NCI-H1092 treated with DMSO at 0.1 percent for 48 hours (cell line): ENCODE measurements at regions not wholly inside any gene's neighbourhood (a gene's known extent, or its start where the extent isn't known, plus 50 kb on each side); places are given as distances from the start of the nearest gene placed in this dataset.
A peak's percentile ranks its signal among the peaks of the same experiment; 100 is the strongest.
"Not testable (repeated sequence)": the region's sequence is repeated elsewhere in the genome, so short reads cannot be mapped to it uniquely, and the experiment has no call there.

Experiments
- DNase-seq: peaks from one replicate; lab custom pipeline; 2025; lab: John Stamatoyannopoulos, UW

DNA sequence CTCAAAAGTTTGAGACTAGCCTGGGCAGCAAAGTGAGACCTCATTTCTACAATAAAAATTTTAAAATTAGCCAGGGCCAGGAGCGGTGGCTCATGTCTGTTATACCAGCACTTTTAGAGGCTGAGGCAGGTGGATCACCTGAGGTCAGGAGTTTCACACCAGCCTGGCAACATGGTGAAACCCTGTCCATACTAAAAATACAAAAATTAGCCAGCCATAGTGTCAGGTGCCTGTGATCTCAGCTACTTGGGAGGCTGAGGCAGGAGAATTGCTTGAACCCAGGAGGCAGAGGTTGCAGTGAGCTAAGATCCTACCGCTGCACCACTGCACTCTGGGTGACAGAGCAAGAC lies 85.1 kb upstream of the MAP4 start:
- not testable (repeated sequence) for DNase-seq

DNA sequence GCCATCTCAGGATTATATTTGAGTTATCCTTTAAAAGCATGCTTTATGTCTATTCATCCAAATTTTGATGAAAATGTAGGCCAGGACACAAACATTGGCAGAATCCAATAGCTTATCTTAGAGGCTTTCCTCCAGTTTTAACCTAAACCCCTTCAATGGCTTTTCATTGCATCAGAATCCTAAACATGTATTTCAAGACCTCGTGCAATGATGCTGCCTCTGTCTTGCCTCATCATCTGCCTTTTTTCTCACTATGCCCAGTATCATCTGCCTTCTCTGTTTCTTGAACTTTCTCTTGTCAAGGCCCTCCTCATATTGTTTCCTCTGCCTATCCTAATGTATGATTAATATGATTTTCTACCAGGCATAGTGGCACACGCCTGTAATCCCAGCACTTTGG lies 76.1 kb upstream of the MAP4 start:
- no peak for DNase-seq

DNA sequence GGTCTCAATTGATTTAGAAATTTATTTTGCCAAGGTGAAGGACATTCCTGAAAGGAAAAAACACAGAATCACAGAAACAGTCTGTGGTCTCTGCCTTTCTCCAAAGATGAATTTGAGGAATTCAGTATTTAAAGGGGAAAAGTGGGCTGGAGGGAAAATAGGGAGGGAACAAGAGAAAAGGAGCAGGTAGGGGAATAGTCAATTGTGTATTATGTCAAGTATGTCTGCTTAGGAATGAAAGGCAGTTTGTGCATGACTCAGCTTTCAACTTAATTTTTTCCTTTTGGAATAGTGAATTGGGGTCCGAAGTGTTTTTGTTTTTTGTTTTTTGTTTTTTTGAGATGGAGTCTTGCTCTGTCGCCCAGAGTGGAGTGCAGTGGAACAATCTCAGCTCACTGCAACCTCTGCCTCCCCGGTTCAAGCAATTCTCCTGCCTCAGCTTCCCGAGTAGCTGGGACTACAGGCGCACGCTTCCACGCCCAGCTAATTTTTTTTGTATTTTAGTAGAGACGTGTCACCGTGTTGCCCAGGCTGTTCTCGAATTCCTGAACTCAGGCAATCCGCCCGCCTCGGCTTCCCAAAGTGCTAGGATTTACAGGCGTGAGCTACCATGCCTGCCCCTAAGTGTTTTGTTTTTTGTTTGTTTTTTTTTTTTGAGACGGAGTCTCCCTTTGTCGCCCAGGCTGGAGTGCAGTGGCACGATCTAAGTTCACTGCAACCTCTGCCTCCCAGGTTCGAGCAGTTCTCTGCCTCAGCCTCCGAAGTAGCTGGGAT lies 74.1 kb upstream of the MAP4 start:
- DNase-seq, result no peak

DNA sequence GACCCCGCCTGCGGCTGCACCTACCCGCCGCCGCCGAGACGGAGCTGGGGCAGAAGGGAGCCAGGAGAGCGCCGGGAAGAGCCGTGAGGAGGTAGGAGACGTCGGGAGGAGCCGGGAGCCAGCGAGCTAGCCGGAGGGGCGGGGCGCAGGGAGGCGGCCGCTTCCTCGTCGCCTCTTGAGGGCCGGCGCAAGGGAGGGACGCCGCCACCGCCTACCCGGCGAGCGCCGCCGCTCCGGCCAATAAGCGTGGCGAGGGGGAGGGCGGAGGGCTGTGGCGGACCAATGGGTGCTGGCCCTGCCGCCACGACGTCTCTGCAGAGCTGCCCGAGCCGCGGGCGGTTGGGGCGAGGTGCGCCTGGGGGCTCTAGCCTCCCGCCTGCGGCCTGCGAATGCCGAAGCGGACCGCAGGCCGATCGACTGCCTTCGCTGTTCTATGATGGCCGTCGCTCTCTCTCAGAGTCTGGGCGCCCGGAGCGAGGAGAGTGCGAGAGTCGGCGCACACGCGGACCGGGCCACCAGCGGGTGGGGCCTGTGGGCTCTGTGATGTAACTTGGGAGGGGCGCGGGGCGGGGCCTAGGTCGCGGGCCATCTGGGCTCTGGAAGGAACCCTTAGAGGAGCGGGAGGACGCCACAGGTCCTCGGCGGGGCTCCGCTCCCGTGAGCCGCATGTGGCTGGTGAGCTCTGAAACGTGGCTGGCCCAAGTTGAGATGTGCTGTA lies 72.7 kb upstream of the MAP4 start:
- peak; percentile 93 for DNase-seq

DNA sequence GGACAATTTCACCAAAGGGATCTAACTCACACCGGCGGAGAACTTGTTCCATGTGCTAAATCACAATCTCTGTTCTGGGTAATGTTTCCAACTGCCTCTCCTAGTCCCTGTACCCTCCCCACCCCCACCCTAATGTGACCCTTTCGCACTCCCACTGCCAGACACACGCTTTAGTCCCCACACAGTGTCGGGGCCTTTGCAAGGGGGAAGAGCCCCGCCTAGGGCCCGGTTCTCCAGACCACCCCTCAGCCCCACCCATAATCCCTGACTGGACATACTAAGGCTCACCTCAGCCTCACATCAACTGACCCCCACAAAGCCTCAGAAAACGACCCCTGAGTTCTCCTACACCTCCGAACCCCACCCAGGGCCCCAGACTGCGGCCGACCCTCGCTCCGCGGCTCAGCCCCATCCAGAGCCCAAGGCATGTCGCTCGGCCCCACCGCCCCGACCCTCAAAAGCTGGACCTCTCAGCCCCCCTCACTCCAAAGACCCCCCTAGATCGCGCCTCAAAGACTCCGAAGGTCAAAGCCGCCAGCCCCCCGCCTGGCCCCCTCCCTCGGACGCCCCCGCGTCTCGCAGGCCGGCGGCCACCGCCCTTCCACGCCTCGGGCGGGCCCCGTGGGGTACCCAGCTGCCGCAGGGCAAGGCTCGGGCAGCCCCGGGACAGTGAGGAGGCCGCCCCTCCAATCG lies 72.0 kb upstream of the MAP4 start:
- peak; percentile 7 for DNase-seq

DNA sequence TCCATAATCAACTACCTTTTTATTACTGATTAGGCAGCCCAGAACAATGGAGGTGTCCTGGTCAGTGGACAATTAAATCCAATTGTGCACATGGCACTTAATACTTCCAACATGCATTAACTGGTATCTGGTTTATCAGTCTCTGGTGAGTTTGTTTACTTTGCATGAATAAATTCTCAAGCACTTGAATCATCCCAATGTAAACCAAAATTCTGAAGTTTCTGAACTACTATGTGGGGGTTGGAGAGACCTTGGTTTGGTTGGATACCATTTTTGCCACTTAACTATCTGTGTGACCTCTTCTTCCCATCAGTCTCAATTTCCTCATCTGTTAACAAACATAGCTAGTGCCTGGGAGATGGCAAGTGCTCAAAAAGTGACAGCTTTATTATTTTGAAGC lies 70.5 kb upstream of the MAP4 start:
- DNase-seq, result no peak

DNA sequence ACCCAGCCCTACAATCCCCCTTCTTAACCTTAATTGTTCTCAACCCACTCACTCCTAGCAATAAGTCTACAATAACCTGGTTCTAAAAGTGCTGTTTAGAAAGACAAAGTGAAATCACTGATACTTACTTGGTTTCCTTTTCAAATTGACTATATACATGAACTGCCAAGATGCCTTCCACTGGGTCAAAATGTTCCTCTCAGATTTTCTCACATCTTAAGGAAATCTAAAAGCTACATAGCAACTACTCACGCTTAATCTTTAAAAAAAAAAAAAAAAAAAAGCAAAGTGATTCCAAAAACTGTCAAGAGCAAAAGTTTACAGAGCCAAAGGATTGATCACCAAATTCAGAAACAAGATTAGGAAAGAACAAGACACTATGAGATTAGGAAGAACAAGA lies 68.7 kb upstream of the MAP4 start:
- DNase-seq, result no peak

DNA sequence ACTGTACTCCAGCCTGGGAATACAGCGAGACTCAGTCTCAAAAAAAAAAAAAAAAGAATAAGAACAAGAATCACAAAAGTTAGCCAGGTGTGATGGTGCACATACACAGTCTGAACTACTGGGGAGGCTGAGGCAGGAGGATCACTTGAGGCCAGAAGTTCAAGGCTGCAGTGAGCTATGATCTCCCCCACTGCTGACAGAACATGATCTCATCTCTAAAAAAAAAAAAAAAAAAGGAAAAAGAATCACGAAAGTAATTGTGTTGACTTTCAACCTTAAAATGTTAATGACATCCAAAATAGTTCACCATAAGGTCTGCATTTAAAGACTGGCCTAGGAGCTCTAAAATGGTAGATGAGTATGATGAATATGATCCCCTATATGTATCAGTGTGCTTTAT lies 68.0 kb upstream of the MAP4 start:
- no peak for DNase-seq

DNA sequence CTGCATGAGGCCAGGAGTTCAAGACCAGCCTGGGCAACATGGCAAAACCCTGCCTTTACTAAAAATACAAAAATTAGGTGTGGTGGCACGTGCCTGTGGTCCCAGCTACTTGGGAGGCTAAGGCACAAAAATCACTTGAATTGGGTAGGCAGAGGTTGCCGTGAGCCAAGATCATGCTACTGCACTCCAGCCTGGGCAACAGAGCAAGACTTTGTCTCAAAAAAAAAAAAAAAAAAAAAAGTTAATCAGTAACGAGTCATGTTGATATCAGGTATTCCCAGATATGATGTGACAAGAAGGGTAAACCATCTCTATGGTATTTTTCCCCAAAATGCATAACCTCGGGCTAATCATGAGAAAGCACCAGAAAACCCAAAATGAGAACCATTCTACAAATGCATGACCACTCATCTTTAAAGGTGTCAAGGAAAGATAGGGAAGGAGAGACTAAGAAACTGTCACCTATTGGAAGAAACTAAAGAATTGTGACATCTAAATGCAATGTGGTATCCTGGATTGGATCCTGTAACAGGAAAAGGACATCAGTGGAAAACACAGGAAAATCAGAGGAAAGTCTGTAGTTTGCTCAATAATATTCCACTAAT lies 66.5 kb upstream of the MAP4 start:
- DNase-seq, result no peak

DNA sequence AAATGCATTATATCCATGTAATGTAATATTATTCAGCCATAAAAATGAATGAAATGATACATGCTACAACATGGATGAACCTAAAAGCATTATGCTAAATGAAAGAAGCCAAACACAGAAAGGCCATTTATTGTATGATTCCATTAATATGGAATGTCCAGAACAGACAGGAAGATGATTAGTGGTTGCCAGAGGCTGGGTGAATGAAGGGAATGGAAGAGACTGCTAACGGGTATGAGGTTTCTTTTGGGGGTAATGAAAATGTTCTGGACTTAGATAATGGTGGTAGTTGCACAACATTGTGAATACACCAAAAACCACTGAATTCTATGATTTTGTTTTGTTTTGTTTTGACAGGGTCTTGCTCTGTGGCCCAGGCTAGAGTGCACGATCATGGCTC lies 61.6 kb upstream of the MAP4 start:
- DNase-seq, result no peak

DNA sequence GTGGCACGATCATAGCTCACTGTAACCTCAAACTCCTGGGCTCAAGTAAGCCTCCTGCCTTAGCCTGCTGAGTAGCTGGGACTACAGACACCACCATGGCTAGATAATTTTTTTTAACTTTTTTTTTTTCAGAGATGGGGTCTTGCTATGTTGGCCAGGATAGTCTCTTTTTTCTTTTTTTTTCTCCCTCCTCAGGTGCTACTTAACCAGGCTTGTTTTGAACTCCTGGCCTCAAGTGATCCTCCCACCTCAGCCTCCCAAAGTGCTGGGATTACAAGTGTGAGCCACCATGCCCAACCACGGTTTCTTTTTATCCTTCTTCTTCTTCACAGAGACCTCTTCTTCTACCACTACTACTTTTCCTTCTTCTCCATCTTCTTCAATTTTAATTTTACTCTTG lies 53.8 kb upstream of the MAP4 start:
- no peak for DNase-seq

DNA sequence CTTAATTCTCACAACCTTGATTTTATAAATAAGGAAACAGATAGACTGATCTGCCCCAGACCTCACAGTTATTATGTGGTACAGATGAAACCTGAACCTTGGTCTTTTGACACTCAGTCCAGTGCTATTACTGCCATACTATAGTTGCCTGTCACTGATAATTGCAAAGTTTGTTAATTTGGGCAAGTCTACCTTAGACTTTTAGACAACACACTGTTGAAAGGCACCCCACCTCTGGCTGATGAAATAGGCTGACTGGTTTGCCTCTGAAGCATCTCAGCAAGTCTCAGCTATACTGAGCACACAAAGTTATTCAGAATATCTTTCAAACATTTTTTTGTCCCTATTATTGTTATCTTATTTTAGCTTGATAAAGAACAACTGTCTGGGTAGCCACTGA lies 53.1 kb upstream of the MAP4 start:
- DNase-seq, result no peak

DNA sequence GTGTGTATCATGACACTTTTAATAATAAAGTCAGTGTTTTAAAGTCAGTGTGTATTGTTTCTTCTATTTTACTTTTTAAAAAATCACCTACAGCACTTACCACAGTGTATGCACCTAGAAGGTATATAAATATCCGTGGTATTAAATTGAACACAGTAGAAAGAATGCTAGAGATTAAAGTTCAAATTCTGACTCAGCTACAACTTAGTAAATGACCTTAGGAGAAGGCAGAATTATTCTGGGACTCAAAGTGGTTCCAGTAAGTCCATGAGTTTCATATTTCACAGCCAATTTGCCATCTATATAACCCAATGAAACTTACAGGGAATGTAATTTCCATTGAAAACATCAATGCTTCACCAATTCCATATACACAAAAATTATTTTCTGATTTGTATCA lies 52.7 kb upstream of the MAP4 start:
- DNase-seq, result no peak

DNA sequence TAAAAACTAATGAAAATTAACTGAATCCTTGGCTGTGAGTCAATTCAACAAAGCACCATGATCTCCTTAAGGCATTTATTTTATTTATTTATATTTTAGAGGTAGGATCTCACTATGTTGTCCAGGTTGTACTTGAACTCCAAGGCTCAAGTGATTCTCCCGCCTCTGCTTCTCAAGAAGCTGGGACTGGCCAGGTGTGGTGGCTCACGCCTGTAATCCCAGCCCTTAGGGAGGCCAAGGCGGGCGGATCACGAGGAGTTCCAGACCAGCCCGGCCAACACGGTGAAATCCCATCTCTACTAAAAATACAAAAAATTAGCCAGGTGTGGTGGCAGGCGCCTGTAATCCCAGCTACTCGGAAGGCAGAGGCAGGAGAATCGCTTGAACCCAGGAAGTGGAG lies 52.1 kb upstream of the MAP4 start:
- not testable (repeated sequence) for DNase-seq

DNA sequence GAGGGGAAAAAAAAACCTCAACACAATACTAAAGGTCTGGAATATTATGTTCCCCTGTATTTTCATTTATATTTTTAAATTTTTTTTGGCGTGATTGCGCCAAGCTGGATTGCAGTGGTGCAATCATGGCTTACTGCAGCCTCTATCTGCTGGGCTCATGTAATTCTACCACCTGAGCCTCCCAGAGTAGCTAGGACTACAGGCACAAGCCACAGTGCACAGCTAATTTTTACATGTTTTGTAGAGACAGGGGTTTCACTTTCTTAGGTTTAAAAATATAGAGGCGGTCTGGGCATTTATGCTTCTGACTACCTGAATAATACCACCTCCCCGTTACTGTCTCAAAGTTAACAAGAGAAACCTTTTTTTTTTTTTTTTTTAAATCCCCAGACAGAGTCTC lies 51.1 kb upstream of the MAP4 start:
- no peak for DNase-seq
